Hepatocyte (in vitro differentiated cells): ENCODE measurements at regions not wholly inside any gene's neighbourhood (a gene's known extent, or its start where the extent isn't known, plus 50 kb on each side); places are given as distances from the start of the nearest gene placed in this dataset.
A peak's percentile ranks its signal among the peaks of the same experiment; 100 is the strongest.

Experiments used
- DNase-seq: peaks from one replicate; pipeline ENCODE4 v3.0.0-alpha.2; 2016; ENCODE audit warnings: low spot score
- H2AFZ ChIP-seq: fragments of 200-600 bp; sonication (generic); 2 replicates; pipeline ENCODE4 v1.6.0; 2016; ENCODE audit warnings: antibody characterized with exemption, mild to moderate bottlenecking
- H3K27ac ChIP-seq: fragments of 200-600 bp; sonication (generic); 2 replicates; pipeline ENCODE4 v1.5.1; 2016; ENCODE audit warnings: mild to moderate bottlenecking
- H3K27me3 ChIP-seq: fragments of 200-600 bp; sonication (generic); 2 replicates; pipeline ENCODE4 v1.6.1; 2016
- H3K36me3 ChIP-seq: fragments of 200-600 bp; sonication (generic); replicated peaks from 2 replicates; pipeline ENCODE4 v1.5.1; 2016; ENCODE audit warnings: low read depth; ENCODE audit not compliant: insufficient read depth
- H3K4me1 ChIP-seq: fragments of 200-600 bp; sonication (generic); 2 replicates; pipeline ENCODE4 v1.5.1; 2016; ENCODE audit warnings: mild to moderate bottlenecking, moderate library complexity; ENCODE audit not compliant: insufficient read depth
- H3K4me2 ChIP-seq: fragments of 200-600 bp; sonication (generic); 2 replicates; pipeline ENCODE4 v1.6.0; 2016
- H3K4me3 ChIP-seq: fragments of 200-600 bp; sonication (generic); 2 replicates; pipeline ENCODE4 v1.5.1; 2016; ENCODE audit warnings: mild to moderate bottlenecking
- H3K79me2 ChIP-seq: fragments of 200-600 bp; sonication (generic); 2 replicates; pipeline ENCODE4 v1.6.0; 2017; ENCODE audit warnings: mild to moderate bottlenecking
- H3K9me2 ChIP-seq: fragments of 200-600 bp; sonication (generic); replicated peaks from 2 replicates; pipeline ENCODE4 v1.6.0; 2017; ENCODE audit warnings: mild to moderate bottlenecking; ENCODE audit not compliant: insufficient read depth
- H3K9me3 ChIP-seq: fragments of 200-600 bp; sonication (generic); 2 replicates; pipeline ENCODE4 v1.5.1; 2016; ENCODE audit warnings: low read depth, mild to moderate bottlenecking
- H4K20me1 ChIP-seq: fragments of 200-600 bp; sonication (generic); 2 replicates; pipeline ENCODE4 v1.6.0; 2016; ENCODE audit warnings: mild to moderate bottlenecking; ENCODE audit not compliant: insufficient read depth, poor library complexity, severe bottlenecking
- CTCF ChIP-seq: fragments of 200-600 bp; sonication (generic); IDR thresholded peaks from 2 replicates; pipeline ENCODE4 v1.5.1; 2016; ENCODE audit warnings: antibody characterized with exemption, mild to moderate bottlenecking; ENCODE audit not compliant: poor library complexity
- EZH2 ChIP-seq: fragments of 200-600 bp; sonication (generic); IDR thresholded peaks from 2 replicates; pipeline ENCODE4 v1.6.1; 2016; ENCODE audit warnings: antibody characterized with exemption, mild to moderate bottlenecking, borderline replicate concordance
- EZH2phosphoT487 ChIP-seq: fragments of 200-600 bp; sonication (generic); IDR thresholded peaks from one replicate; pipeline ENCODE4 v1.6.1; 2018; ENCODE audit warnings: antibody characterized with exemption, mild to moderate bottlenecking, low read depth, moderate library complexity; ENCODE audit not compliant: unreplicated experiment, severe bottlenecking
- WGBS: methylation state at CpG from one replicate; pipeline ENCODE4 v1.1.6; 2016; ENCODE audit warnings: low lambda C conversion rate; ENCODE audit errors: missing lambda C conversion rate; 5-methylcytosine and 5-hydroxymethylcytosine counted together

GRCh38 chr1:198890214-198890930, 251.5 kb downstream of the PTPRC start:
- H3K4me3 ChIP-seq, result no peak overlapping the region
- no peaks in the 10 kb centered on the region for H4K20me1 ChIP-seq
- DNase-seq, result no peak
- TF ChIP-seq EZH2 (no peak), EZH2phosphoT487 (no peak), CTCF (no peak)
- H3K27me3 ChIP-seq, result no peaks in the 10 kb centered on the region
- peaks cover 3% of the 10 kb centered on the region for H3K4me1 ChIP-seq
- WGBS, result 52% methylated on average over 4 of the region's 4 CpGs
- no peak overlapping the region for H2AFZ ChIP-seq
- H3K27ac ChIP-seq, result no peak overlapping the region
- no peaks in the 10 kb centered on the region for H3K9me2 ChIP-seq
- H3K9me3 ChIP-seq, result no peaks in the 10 kb centered on the region
- H3K36me3 ChIP-seq, result no peaks in the 10 kb centered on the region
- peak overlapping the region; percentile 28 for H3K4me2 ChIP-seq
- peaks cover 17% of the 10 kb centered on the region for H3K79me2 ChIP-seq

- Histone ChIP-seq H2AFZ (no peak overlapping the region), H3K4me3 (no peak overlapping the region), H3K27ac (peak overlapping the region; percentile 52), H3K4me1 (peaks cover 3% of the 10 kb centered on the region), H4K20me1 (no peaks in the 10 kb centered on the region), H3K9me3 (no peaks in the 10 kb centered on the region), H3K27me3 (no peaks in the 10 kb centered on the region), H3K79me2 (peaks cover 14% of the 10 kb centered on the region), H3K9me2 (no peaks in the 10 kb centered on the region), H3K4me2 (no peak overlapping the region), H3K36me3 (no peaks in the 10 kb centered on the region)
- DNase-seq, result no peak
- no peak for TF ChIP-seq EZH2
- no peak for TF ChIP-seq EZH2phosphoT487
- no peak for TF ChIP-seq CTCF
- 61% methylated on average over 1 of the region's 1 CpG for WGBS
These were observed 253.2 kb downstream of the PTPRC start for GRCh38 chr1:198892065-198892464.

- Histone ChIP-seq H3K27ac (peak overlapping the region; percentile 52), H2AFZ (no peak overlapping the region), H3K9me3 (no peaks in the 10 kb centered on the region), H4K20me1 (no peaks in the 10 kb centered on the region), H3K27me3 (no peaks in the 10 kb centered on the region), H3K36me3 (no peaks in the 10 kb centered on the region), H3K4me2 (no peak overlapping the region), H3K4me1 (peaks cover 3% of the 10 kb centered on the region), H3K79me2 (peaks cover 7% of the 10 kb centered on the region), H3K4me3 (no peak overlapping the region), H3K9me2 (no peaks in the 10 kb centered on the region)
- WGBS, result 98% methylated on average over 1 of the region's 1 CpG
- no peak for TF ChIP-seq EZH2
- TF ChIP-seq CTCF, result no peak
- no peak for TF ChIP-seq EZH2phosphoT487
- DNase-seq, result no peak
These were observed 254.3 kb downstream of the PTPRC start for GRCh38 chr1:198893141-198893540.
